DND-41 (cell line): ENCODE measurements at regions not wholly inside any gene's neighbourhood (a gene's known extent, or its start where the extent isn't known, plus 50 kb on each side); places are given as distances from the start of the nearest gene placed in this dataset.

Experiments
- EZH2 ChIP-seq: IDR thresholded peaks from 3 replicates; pipeline ENCODE4 v1.6.1; 2012; ENCODE audit warnings: borderline replicate concordance, low read depth, mild to moderate bottlenecking, moderate library complexity, low read length, inconsistent platforms; ENCODE audit not compliant: severe bottlenecking
- TF ChIP-seq, protein P1 (sequence below): IDR thresholded peaks from 2 replicates; pipeline ENCODE4 v1.5.1; 2012; ENCODE audit warnings: borderline replicate concordance, low read length, moderate library complexity, mild to moderate bottlenecking; ENCODE audit not compliant: poor library complexity, severe bottlenecking; ENCODE audit errors: extremely low read depth

DNA sequence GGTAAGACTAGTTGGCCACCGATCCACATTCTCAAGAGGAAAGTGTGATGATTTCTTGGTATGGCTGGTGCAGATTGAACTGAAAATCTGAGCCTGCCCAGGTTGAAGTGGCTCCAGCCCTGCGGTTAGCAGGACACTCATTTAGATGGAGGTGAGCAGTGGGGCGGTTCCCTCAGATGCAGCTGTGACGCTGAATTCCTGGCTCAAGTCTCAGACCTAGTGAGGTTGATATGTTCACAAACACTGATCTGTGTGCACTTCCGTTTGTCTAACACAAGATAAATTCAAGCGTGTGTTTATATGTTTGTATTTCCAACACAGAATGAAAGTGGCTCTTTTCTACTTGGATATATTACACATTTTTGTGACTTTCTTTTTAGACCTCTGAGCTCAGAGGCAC is 83.4 kb upstream of the FRMD1 start:
- TF ChIP-seq EZH2 = no peak
- TF ChIP-seq, protein P1, sequence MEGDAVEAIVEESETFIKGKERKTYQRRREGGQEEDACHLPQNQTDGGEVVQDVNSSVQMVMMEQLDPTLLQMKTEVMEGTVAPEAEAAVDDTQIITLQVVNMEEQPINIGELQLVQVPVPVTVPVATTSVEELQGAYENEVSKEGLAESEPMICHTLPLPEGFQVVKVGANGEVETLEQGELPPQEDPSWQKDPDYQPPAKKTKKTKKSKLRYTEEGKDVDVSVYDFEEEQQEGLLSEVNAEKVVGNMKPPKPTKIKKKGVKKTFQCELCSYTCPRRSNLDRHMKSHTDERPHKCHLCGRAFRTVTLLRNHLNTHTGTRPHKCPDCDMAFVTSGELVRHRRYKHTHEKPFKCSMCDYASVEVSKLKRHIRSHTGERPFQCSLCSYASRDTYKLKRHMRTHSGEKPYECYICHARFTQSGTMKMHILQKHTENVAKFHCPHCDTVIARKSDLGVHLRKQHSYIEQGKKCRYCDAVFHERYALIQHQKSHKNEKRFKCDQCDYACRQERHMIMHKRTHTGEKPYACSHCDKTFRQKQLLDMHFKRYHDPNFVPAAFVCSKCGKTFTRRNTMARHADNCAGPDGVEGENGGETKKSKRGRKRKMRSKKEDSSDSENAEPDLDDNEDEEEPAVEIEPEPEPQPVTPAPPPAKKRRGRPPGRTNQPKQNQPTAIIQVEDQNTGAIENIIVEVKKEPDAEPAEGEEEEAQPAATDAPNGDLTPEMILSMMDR = no peak
